Tibial nerve (tissue), 3 donors: ENCODE measurements at regions not wholly inside any gene's neighbourhood (a gene's known extent, or its start where the extent isn't known, plus 50 kb on each side); places are given as distances from the start of the nearest gene placed in this dataset.

Source experiments
- CTCF ChIP-seq, 5 experiments: fragments of 200-600 bp in 3 of 5; fragments of 450-650 bp in 2 of 5; sonication (generic) in 3 of 5; IDR thresholded peaks; one replicate each; pipeline ENCODE4 v1.5.1; 2016 to 2019; ENCODE audit warnings: antibody characterized with exemption in 5 of 5, mild to moderate bottlenecking in 3 of 5, moderate library complexity in 2 of 5
- POLR2A ChIP-seq, 2 donors: fragments of 450-650 bp; IDR thresholded peaks; one replicate each; pipeline ENCODE4 v1.6.1; 2017; ENCODE audit warnings: antibody characterized with exemption in 2 of 2, mild to moderate bottlenecking in 2 of 2, moderate library complexity in 2 of 2

- TF ChIP-seq CTCF (IDR thresholded peaks at IDR 0.05) (no peak), POLR2A (IDR thresholded peaks at IDR 0.05) (no peak)
These were observed 1202.5 kb downstream of the DSC3 start for GRCh38 chr18:29840089-29840488.
